Globus pallidus (tissue), 1 donor: ENCODE measurements at regions not wholly inside any gene's neighbourhood (a gene's known extent, or its start where the extent isn't known, plus 50 kb on each side); places are given as distances from the start of the nearest gene placed in this dataset.
"Not testable (repeated sequence)": the region's sequence is repeated elsewhere in the genome, so short reads cannot be mapped to it uniquely, and the experiment has no call there.

Experiments used
- DNase-seq: peaks from one replicate; pipeline ENCODE4 v3.0.0-alpha.2; 2015; ENCODE audit warnings: low spot score

DNA sequence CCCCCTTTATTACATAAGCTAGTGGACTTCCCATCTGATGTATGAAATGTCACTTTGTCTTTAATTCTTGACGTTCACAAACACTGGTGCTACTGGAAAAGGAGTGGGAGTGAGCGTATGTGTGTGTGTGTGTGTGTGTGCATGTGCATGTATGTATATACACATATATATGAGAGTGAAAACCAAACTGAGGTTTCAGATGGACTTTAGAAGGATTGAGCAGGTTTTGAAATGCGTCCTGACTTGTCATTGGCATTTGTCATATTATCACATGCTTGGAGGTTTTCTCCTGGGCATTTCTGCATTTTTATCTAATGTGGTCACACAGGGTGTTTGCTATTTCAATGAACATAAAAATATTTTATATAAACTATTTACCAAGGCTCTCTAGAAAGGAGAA is 1085.9 kb downstream of the BCL11B start:
- no peak for DNase-seq

GRCh38 chr14:98187281-98187680 is 1084.7 kb downstream of the BCL11B start:
- no peak for DNase-seq

GRCh38 chr14:98189062-98189461 is 1082.9 kb downstream of the BCL11B start:
- DNase-seq: no peak

- DNase-seq: no peak
Observed at GRCh38 chr14:98189511-98189910, 1082.5 kb downstream of the BCL11B start.

- no peak for DNase-seq
Observed at GRCh38 chr14:98189944-98190343, 1082.1 kb downstream of the BCL11B start.

DNA sequence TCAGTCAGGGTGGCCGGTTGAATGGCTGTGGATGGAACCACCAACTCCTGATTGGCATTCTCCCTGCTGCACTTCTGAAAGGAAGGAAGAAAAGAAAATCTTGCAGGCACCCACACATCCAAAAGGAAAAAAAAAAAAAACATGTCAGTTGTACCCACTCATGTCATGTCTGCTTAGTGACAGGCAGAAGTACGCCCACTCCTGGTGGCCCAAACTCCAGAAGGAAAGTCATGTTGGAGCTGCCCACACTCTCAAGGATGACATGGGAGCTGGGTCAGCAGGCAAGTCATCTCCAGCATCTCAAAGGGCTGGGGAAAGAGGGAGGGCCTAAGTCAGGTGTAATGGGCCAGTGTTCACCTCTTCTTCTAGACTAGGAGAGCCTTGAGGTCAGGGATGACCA is 1079.1 kb downstream of the BCL11B start:
- DNase-seq: no peak

GRCh38 chr14:98194821-98195220 is 1077.2 kb downstream of the BCL11B start:
- no peak for DNase-seq

- DNase-seq: no peak
Observed at GRCh38 chr14:98195256-98195655, 1076.7 kb downstream of the BCL11B start.

DNA sequence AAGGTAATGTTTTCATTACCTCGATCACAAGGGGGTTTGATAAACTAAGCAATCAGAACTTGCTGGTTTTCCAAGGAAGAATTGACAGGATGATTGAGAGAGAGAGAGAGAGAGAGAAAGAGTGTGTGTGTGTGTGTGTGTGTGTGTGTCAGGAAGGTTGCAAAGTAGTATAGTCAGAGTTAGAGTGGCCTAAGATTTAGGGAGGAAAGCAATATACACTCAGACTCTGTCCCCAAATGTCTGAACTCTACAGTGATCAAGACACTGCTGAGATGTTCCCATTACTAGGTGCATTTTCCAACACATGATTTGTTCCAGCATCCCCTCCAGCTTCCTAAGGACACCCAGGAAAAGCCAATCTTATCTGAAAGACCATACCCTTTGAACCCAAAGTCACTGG is 1074.1 kb downstream of the BCL11B start:
- DNase-seq: no peak

DNA sequence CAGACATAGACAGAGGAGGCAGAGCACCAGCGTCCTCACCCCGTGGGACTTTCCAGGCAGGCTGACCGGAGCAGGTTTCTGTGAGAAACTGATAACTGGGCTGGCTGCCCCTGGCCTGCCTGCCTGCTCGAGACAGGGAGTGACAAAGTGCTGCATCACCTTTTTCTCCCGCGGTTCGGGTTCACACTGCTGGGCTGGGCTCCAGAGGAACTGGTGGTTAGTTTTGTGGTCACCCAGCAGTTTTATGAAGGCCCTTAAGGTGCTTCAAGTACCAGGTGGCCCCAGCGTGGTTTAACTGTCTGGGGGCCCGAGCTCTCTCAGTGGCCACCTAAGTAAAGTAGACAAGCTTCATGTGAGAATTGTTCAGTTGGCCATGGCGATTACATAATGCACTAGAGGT is 1073.6 kb downstream of the BCL11B start:
- DNase-seq: no peak

DNA sequence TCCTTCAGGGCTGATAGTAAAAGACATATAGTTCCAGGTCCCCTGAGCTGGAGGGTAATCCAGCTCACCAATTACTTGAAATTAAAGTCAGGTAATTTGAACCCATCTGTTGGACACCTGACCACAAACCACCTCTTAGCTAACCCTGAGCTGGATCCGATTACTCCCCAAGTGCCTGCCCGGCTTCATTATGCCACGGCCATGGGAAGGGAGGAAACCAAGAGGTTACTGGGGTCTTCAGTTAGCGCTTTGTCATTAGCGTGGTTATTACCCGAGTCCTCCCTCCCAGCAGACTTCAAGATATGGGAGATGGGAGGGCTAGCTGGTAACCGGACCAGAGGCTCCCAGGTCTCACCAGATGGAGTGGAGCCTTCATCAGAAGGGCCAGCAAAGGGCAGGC is 1071.4 kb downstream of the BCL11B start:
- no peak for DNase-seq

GRCh38 chr14:98203421-98203820 is 1068.6 kb downstream of the BCL11B start:
- no peak for DNase-seq

- no peak for DNase-seq
Observed at GRCh38 chr14:98204139-98204538, 1067.9 kb downstream of the BCL11B start.

GRCh38 chr14:98207415-98207814 is 1064.6 kb downstream of the BCL11B start:
- no peak for DNase-seq

- DNase-seq: no peak
Observed at GRCh38 chr14:98208211-98208611, 1063.8 kb downstream of the BCL11B start.

DNA sequence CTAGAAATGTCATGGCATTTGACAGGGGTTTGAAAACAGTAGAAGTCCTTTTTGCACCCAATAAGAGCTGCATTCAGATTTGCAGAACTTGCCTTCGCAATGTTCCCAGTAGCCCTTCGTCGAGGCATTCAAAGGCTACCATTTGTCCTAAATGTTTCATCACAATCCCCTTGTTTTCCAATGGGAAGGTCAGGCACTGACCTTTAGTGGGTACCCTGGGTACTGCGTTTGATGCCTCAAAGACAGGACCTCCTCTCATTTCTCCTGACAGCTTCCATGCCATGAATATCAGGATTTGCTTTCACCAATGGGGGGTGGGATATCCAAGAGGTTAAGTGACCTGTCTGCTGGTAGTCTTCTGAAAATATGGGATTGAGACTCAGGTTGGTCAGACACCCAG is 1063.1 kb downstream of the BCL11B start:
- no peak for DNase-seq

- DNase-seq: no peak
Observed at GRCh38 chr14:98210045-98210672, 1061.8 kb downstream of the BCL11B start.

DNA sequence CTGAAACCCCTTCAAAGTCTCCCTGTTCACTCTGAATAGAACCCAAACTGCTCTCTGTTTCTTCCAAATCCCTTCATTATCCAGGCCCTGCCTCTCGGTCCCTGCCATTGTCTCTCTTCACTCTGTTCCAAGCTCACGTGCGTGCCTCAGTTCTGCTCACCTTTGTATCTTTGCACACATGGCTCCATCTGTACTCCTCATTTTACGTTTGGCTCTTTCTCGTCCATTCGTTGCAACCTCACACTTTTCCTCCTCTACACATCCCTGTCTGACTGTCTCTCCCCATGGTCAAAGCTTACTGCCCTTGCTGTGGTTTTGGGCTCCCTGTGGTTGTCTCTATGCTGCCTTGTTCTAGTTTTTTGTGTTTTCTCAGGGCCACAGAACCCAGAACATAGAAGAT is 1054.5 kb downstream of the BCL11B start:
- DNase-seq: no peak

GRCh38 chr14:98218218-98218617 is 1053.8 kb downstream of the BCL11B start:
- no peak for DNase-seq

GRCh38 chr14:98219638-98220037 is 1052.4 kb downstream of the BCL11B start:
- DNase-seq: no peak

GRCh38 chr14:98223106-98223505 is 1048.9 kb downstream of the BCL11B start:
- no peak for DNase-seq

GRCh38 chr14:98223710-98224109 is 1048.3 kb downstream of the BCL11B start:
- DNase-seq: not testable (repeated sequence)

DNA sequence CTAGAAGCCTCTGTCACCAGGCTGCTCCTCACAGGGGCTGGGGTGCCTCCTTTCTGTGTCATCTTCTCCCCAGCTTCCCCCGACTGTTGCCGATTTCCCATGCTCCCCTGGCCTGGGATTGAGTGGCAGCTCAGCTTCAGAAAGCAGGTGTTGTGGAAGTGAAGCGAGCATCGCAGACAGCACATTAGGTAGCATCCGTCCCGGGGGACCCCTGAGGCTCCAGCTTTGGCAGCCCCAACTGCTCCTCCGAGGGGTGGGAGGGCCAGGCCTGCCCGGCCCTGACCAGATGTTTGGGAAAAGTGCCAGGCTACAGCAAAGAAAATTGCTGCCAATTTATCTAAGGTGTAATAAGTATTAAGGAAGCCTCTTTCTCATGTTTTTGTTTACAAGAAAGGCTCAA is 1045.6 kb downstream of the BCL11B start:
- DNase-seq: no peak

DNA sequence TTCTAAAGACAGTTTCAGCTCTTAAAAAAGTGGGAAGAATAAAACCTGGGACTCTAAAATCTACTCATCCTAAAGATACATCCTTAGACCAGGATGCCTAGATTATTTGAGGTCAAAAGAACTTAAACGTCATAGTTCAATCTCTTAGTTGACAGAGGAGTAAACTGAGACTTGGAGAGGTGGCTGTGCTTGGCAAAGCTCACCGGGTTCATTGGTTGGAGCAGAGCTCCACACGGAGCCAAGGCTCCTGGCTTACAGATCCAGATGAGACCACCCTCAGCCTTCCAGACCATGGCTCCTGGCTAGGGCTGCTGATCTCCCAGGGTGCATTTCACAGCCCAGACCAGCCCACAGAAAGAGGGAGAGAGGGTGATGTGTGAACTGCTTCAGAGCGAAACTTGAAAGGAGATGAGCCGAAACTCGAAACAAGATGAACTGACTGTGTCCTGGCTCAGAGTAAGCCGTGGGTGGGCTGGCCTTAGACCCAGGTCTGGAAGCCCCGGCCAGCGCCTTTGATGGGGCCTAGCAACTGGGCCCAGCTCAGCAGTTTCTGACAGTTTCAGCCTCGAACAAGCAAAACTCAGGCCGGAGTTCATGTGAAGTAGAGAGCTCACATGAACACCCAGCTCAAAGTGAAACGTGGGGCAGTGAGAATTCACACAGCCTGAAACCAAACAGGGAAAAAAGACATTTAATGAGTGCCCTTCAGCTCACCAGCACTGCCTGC is 1044.8 kb downstream of the BCL11B start:
- DNase-seq: no peak
